Right renal pelvis (tissue), 4 donors: ENCODE measurements at regions not wholly inside any gene's neighbourhood (a gene's known extent, or its start where the extent isn't known, plus 50 kb on each side); places are given as distances from the start of the nearest gene placed in this dataset.

Experiments used
- DNase-seq, 4 donors: peaks; one replicate each; pipeline ENCODE4 v3.0.0-alpha.2; 2013; ENCODE audit warnings: low read depth in 4 of 4, low spot score in 3 of 4, missing footprints in 1 of 4

GRCh38 chr3:28877912-28878311 is 403.0 kb upstream of the RBMS3 start:
- no peak for DNase-seq

GRCh38 chr3:28890373-28890772 is 390.5 kb upstream of the RBMS3 start:
- no peak for DNase-seq

GRCh38 chr3:28891485-28891884 is 389.4 kb upstream of the RBMS3 start:
- DNase-seq = no peak

DNA sequence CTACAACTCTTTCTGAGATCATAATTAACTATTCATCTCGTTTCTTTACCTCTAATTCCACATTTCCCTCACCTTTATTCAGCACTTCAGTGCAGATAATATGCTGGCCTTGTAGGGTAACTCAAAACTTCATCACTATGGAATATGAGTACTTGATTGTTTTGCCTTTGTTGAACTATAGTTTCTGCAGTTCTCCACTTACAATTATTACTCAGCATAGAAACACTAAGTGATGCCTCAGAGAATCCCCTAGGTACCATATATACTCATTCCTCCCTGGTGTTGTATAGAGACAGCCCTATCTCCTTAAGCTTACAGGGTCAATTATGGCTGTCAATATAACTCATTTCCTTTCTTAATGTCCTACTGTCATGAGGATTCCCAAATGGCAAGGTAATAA is 380.6 kb upstream of the RBMS3 start:
- DNase-seq = no peak

- DNase-seq = no peak
Measured at GRCh38 chr3:28901018-28901417, 379.9 kb upstream of the RBMS3 start.

DNA sequence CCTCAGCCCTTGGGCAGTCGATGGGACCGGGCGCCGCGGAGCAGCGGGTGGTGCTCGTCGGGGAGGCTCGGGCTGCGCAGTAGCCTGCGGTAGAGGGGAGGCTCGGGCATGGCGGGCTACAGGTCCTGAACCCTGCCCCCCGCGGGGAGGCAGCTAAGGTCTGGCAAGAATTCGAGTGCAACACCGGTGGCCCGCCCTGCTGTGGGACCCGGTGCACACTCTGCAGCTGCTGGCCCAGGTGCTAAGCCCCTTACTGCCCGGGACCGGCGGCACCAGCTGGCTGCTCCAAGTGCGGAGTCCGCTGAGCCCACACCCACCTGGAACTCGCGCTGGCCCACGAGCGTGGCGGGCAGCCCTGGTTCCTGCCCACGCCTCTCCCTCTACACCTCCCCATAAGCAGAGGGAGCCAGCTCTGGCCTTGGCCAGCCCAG is 377.7 kb upstream of the RBMS3 start:
- DNase-seq = no peak

- DNase-seq = no peak
Measured at GRCh38 chr3:28905798-28906197, 375.1 kb upstream of the RBMS3 start.

DNA sequence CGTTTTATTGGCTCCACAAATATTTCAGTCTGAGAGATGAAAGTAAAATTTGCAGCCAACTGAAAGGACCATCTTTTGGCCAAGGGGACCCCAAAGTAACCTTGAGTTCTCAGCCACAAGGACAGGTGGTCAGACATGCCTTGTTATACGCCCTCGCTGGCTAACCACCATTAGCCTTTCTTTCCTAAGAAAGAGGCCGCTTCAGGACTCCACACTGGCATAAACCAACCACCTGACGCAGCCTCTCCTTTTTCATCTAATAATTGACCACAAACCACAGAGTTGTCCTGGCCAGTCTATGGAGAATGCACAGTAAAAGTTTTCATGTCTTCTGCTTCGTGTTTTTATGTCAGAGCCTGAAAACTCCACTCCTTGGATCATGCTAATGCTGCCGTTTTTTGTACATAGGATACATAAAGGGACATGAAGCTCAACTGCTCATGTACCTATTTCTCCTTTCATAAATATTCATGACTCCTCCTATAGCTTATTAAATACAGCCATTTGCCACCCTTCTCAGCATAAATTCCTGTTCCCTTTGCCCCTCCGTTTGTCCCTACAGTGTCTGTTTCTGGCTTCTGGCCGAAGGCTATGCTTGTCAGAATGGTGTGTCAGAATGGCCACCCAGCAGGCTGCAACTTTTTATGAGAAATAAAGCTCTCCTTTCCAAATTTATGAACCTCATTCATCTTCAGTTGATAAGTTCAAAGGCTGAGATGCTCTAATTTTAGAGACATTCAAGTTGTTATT is 374.1 kb upstream of the RBMS3 start:
- no peak for DNase-seq

GRCh38 chr3:28907616-28908015 is 373.3 kb upstream of the RBMS3 start:
- no peak for DNase-seq

GRCh38 chr3:28912120-28912885 is 368.6 kb upstream of the RBMS3 start:
- no peak for DNase-seq

DNA sequence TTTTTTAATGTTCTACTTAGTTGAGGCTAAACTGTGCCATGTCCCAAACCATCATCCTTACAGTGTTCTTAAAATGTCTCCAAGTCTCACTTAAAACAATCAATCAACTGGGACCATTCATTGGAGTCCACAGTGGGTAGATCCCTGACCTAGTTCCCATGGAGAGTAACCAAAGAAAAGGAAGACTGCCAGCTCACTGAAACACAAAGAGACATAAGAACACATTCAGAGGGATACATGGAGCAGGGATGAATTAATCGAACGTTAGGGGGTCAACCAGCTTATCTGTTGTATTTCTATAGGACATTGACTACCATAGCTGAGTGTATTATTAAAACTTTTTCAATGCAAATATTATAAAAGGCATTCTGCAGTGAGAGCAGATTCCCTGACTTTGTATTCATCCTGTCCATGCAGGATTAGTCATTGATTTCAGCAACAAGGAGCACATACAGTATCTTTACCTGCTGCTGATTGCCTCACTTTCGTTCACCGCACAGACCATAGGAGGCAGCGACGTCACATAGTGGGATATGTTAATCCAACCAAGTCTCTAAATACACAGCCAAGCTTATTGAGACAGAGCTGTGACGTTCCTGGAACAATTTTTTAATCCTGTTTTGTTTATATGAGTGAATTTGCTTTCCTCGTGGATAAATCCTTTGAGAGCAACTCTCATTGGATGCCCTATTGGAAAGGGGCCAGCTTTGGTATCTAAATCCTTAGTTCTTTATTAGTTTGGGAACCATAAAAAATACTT is 364.9 kb upstream of the RBMS3 start:
- DNase-seq = no peak

DNA sequence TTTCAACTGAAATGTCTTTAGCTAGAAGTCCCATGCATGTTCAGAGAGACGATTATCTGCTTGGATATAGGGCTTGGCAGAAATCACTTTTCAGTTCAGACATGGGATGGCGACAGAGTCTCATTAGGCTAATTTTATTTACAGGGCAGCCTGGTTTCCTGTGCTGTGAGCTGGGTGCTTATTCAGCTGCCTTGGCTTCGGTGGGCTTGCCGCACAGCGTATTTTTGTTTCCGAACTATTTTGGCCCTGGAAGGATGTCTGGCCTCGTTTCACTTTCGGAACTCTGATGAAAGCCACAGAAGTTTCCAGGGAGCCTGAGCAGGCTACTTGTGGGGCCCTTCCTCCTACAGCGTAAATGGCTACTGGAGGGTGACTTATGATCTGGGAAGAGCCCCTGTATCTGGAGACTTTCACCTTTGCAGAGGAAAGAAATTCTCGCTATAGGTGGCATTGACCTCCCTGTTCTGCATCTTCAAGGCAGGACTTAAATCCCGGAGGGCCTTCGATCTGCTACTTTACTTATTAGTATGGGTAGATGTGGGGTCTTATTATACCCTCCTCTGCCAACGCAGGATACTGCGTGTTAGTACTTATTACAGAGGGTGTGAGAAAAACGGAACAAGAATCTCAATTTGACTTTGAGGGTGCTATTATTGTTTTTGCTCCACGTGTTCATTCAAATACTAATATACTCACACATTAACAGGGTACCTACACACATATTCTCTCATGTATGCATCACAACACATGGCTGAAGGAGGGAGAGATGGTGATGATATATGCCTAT is 364.0 kb upstream of the RBMS3 start:
- peak in 3 of 4 donors; percentile 28 to 48 (median 40) for DNase-seq

DNA sequence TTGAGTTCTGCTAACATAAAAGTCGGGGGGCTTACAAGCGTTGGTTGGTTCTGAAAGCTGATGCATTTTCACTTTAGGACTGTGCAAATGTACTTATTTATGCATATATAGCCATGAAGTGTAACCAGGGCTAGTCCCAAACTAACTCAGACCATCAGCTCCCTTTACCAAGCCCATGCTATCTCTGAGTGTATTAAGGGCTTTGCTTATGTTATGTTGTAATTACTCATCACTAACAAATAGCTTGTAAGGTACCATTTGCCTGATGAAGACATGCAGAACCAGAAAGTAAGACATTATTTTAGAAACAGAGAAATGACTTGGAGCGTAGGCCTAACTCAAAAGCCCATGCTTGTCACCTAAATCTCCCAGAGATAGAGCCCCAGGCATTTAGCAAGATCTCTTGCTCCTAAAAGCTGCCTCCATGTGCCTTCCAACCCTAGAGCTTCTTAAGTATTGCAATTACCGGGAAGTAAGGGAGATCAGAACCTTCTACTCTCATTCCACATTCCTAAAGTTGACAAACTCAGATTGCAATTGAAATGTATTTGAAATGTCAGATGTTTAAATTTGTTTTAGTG is 362.9 kb upstream of the RBMS3 start:
- no peak for DNase-seq

GRCh38 chr3:28922376-28922775 is 358.5 kb upstream of the RBMS3 start:
- DNase-seq = no peak

DNA sequence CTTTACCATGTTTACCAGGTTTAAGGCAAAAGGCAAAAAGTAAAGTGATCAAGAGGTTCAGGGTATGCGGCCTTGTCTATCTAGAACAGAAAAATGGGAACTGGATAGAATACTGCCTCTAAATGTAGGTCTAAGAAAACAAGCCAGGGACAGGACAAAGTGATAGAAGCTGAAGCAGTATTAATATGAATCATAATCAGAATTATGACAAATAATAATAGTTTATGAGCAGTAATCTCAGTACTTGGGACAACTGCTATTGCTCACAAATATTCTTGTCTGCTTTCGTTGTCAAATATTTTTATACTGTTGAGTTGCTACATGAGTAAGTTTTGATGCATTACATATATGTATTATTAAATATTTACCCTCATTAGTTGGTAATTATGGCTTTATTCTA is 356.9 kb upstream of the RBMS3 start:
- no peak for DNase-seq

DNA sequence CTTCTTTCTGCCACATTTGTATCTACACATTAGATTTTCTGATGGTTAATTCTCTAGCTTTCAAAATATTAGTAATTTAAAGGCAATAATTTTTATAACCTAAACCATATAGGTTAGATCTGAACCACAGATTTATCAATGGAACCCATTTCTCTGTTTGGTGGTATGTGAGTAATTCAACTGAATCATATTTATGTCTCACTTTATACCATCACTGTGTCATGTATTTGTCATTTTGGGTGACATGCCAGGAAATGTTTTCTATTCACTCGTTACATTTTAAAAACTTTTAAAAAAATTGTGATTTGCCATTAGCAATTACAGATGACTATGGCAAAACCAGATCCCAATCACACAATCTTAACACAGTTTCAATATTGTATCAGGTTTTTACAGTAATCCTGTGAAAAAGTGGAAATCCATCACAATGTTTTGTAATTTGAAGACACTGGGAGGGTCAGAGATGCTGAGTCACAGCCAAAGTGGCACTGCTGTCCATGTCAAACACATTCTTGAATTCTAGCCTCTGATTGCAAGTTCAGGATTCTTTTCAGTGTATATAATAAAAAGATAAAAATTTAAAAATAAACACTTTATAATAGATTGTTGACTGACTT is 356.0 kb upstream of the RBMS3 start:
- no peak for DNase-seq

- DNase-seq = no peak
Measured at GRCh38 chr3:28933337-28933736, 347.5 kb upstream of the RBMS3 start.

- DNase-seq = no peak
Measured at GRCh38 chr3:28934126-28934813, 346.6 kb upstream of the RBMS3 start.

- no peak for DNase-seq
Measured at GRCh38 chr3:28935146-28935545, 345.7 kb upstream of the RBMS3 start.
